Ramos (cell line): ENCODE measurements at regions not wholly inside any gene's neighbourhood (a gene's known extent, or its start where the extent isn't known, plus 50 kb on each side); places are given as distances from the start of the nearest gene placed in this dataset.

ENCODE experiments used
- in situ Hi-C: fragments of 300-500 bp; cut with MboI; formaldehyde crosslinking; loops from one replicate; pipeline ENCODE4 v1.14.3; 2022; ENCODE audit warnings: low sequenced_read_pairs; ENCODE audit not compliant: unreplicated experiment

DNA sequence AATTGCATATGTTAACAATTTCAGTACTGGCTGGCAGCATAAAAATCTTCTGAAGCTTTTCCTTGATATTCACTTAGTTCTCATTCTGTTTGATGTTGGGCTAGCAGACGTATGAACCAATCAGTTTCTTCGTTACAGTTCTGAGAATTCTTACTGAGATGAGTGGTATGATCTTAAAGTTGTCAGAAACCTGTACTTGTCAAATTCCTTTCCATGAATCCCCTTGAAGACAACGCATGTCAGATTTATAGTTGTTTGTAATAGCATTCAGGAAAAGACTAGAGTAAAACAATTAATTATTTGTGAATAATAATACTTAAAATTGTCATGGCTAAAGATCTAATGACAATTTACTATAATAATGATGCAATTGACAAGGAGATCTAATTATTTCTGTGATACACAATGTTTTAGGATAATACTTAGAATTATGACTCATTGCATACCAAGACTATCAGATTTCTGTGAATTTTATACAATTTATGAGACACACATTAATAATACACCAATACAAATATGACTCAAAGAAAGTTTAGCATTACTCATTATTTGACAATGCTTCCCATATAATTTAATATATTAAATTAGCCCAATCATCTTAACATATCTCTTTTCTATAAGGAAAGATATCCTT lies 447.2 kb downstream of the RFC3 start:
- in situ Hi-C loops, result no loop called here

DNA sequence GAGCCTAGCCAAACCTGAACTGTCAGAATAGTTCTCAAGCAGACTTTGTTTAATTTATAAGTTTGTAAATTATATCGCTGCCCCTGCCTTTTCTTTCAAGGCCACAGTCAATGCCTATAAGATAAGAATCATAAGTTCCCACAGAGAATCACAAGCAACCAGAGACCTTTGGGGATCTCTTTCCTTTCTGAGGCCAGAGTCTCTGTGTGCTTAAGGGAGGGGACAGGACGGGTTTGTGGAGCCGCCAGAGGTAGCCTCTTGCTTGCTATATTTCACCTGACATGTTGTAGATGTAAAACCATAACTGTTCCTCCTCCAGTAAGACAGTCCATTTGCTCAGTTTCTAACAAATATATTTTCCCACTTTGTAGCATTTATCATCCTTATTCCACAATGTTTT lies 458.8 kb downstream of the RFC3 start:
- in situ Hi-C loops, result no loop called here

DNA sequence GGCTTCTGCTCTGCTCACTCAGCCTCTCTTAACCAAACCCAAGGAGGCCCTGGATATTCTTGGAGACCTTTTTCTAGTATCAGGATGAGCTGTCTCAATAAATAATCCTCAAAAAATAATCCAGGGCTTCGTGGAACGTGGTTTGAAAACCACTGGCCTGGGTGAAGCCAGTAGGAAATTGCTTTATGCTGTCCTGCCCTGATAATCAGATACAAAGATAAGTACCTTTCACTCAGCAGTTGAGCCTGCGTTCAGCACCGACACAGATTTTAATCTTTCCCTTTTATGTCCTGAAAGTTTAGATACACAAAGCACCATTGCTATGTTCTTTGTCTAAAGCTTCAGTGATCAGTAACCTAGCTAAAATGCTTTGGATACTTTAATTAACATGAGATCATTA lies 460.0 kb downstream of the RFC3 start:
- in situ Hi-C loops, result no loop called here

DNA sequence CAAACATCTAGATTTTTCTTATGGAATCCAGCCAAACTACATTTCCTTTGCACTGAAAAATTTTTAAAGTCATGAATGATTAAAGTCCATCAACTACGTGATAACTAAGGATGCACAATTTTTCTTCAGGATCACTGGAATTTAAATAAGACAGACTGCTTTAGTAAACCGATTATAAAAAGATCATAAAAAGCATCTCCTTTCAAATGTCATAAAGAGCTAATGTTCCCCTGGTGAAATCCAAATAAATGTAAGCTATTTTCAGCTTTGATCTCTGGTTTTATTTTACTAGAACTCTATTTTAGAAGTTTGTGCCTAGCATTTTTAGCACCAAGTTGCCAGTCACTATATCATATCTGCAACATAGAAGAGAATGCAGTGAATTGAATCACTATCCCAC lies 460.8 kb downstream of the RFC3 start:
- in situ Hi-C loops, result no loop called here

DNA sequence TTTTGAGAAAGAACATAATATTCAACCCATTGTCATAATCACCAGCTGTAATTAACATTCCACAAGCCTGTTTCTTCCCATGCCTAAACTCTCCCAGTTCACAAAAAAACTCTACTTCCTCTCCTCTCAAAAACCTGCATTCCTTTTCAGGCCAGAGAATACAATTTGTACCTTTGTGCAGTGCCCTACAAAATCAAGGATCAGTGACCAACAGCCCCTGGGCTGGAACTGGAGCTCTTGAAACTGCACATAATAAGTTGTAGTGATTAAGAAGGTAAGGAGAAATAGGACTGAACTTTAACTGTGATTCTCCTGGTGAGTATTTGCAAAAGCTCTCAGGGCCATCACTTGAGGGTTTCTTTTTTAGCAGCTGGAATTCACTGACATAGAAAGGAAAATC lies 472.7 kb downstream of the RFC3 start:
- in situ Hi-C loops, result no loop called here

DNA sequence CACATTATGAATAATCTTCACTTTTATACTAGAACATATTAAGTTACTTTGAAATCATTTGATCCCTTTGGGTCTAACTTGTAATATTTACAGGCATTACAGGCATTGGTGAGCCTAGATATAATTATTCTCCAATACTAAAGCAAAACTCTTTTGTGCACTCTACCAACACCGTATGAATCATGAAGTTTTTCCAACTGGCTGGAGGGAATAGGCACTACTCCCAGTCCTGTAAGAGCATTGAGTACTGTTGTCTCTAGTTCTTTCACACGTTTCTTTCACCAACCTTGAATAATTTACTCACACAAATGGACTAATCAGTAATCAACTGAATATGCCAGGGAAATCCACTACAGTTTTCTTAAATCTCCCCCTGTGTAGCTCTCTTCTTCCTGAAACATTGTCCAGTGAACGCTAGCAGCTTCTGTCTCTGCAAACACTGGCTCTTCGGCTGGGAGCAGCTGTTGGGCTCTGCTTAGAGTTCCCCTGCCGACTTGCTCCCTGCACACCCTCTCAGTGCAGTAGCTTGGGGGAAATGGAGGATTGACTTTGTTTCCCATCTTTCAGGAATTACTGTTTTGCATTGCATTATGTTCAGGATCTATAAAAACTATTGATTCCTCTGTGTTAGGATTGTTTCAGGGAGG lies 476.7 kb downstream of the RFC3 start:
- in situ Hi-C loops, result no loop called here

DNA sequence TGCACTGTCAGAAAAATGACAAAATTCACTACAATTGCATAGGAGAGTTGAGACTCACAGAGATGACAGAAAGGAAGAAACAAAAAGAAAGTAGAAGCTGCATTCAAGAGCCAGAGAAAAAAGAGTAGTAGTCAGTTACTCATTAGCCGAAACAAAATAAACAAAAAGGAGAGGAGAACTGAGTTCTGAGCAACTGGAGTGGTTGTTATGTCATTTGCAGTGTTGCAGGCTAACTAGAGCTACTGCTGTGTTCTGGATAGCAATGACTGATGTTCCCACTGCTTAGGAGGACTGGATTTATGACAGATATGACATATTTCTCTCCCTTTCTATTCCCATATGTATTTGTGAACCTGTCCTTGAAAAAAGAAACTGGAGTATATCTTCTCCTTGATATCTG lies 482.6 kb downstream of the RFC3 start:
- in situ Hi-C loops, result no loop called here

DNA sequence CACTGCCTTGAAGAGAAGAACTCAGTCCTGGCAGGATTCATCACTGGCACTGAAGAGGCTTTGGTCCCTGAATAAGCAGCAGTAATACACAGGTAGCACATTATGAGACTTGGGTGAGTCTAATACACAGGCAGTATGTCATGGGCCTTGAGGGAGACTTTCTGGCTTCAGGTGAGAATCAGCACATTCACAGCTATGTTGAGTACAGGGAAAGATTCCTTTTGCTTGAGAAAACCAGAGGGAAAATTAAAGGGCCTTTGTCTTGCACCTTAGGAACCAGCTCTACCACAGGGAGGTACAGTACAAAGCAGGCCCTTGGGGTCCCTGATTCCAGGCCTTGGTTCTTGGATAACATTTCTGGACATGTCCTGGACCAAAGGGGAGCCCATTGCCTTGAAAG lies 484.6 kb downstream of the RFC3 start:
- in situ Hi-C loops, result no loop called here

DNA sequence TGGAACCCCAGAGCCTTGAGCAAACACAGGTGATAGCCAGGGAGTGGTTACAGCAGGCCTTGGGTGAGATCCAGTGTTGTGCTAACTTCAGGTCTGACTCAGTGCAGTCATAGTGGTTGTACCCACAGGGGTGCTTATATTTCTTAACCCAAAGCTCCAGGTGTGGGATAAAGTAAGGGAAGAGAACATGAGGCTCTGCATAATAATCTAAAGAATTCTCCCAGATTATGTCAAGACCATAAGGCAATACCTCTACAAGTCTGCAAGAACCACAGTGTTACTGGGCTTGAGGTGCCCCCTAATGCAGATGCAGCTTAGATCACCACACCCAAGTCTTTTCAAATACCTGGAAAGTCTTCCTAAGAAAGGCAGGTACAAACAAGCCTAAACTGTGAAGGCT lies 485.4 kb downstream of the RFC3 start:
- in situ Hi-C loops, result no loop called here

DNA sequence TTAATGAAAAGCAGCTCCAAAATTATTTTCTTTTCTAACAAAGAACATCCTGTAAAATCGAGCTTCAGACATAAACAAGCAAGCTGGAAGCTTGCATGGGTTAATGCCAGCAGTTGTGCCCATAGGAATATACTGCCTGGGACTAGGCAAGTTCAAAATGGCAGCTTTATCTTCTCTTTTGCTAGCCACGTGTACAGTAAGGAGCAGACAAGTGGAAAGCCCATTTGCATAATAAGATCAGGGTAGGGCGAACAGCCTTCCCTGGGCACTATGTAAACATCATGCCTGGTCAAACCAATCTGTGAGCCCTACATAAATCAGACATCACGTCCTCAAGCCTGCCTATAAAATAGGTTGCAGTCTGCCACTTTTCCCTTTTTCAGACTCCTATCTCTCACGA lies 489.7 kb downstream of the RFC3 start:
- in situ Hi-C loops, result no loop called here

DNA sequence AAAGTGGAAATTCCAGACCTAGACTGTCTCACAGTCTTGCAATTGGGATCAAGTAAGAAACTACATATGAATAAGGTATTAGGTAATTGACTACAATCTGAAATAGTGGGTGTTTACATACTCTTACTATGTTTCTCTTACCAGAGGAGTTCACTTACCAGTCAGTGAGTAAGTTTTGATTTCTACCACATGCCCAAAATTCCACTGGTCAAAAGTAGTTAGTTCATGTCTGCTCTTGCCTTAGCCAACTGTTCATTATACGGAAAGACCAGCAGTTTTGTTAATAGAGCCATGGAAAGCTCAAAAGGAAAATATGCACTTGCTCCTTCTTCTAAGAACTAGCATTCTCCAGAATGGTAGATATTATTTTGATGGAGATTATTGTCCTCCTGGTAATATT lies 490.8 kb downstream of the RFC3 start:
- in situ Hi-C loops, result no loop called here

DNA sequence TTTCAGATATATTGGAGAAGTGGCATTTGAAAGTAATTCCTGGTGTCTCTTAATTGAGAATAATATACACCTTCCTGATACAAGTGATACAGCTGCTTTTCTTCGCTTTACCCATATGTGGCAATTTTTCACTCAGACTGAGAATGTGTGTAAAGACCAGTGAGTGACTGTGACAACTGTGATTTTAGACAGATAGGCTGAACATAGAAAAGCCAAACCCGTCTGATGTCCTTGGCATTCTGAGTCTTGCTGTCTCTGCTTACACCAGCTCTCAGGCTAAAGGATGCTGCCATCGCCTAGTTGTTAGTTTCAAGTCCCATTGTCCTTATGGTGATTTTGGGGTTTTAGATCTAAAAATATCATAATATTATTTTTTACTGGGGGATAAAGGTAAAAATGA lies 492.6 kb downstream of the RFC3 start:
- in situ Hi-C loops, result no loop called here

DNA sequence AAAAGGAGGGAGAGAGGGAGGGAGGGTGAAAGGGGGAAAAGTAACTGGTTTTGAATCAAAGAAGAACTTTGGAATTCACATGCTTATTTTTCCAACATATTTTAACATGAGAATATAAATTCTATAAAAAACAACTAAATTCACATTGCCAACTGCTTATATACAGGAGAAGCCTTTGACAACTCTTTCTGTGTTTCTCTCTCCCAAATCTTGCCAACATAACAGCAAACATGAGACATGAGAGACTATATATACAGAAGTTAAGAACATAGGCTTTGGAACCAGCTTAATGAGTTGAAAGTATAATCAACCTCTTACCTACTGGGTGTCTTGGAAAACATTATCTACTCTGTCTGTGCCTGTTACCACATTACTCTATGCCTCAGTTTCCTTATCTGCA lies 493.3 kb downstream of the RFC3 start:
- in situ Hi-C loops, result no loop called here

DNA sequence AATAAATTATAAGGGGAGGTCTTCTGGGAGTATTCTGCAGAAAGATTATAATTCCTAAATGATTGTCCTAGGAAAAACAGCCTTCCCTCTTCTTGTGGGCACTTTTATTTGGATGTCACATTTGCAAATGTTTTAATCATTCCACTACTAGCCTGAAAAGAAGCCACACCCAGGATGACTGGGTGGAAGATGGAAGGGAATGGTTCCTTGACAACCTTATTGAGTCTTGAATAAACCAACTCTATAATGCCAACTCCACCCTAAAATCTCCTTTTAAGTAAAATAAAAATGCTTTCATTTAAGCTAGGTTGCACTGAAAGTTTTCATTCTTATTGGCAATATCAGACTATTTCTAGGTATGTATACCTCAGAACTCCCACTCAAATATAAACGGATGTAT lies 494.6 kb downstream of the RFC3 start:
- in situ Hi-C loops, result no loop called here

DNA sequence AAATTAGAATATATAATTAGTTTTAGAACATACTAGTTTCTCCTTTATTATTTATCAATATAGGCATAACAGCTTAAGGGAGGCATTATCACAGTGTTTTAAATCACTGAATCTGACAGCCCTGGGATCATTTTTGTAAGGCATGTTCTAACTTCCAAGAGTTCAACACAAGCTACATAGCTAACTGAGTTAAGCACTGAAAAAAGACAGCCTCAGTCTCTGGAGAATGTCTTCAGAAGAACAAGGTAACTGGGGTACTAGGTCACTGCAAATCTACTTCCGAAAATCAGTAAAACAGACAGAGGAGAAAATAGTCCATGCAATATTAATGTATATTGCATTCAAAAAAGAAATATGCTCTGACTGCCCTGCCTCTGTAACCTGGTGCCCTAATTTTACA lies 502.1 kb downstream of the RFC3 start:
- in situ Hi-C loops, result no loop called here

DNA sequence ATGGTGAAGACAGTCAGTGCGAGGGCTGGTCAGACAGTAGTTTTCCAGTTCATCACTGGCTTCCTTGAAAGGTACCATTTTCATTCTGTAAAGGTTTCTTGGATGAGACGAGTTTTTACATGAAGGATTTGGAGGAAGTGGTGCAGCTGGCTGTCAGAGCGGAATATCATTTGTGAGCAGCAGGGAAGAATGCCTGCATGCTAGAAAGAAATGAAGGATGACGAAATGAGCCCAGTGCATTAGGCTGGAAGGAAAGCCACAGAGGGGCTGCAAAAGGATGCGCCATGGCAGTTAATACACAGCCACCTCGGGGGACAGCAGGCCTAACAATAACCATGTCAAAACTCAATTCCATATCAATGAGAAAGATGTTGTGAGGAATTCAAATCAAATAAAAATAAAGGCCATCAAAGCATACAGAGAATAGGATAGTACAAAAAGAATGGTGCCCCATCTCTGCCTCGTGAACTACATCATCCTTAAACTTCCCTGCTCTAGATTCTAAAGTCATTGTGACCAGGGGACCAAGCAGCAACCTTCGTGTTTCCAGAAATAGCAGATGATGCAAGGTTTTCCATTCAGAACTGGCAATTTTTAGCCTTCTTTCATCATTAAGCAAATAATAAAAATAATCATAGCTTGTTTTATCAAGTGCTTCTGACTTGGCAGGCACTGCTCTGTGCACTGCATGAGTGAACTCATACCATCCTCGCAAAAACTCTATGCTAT lies 504.2 kb downstream of the RFC3 start:
- in situ Hi-C loops, result no loop called here

DNA sequence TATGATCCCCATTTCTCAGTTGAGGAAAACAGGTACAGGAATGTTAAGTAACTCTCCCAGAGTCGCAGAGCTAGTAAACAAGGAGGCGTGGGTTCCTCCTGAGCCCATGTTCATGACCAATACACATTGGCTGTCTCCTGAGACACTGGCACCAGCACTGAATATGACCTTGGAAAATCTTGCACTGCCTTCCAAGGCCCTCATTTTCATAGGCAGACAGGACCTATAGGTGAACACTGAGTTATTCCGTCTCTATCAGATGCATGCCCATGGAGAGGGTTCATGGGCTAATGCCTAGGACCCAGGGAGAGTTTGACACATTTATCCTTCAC lies 504.8 kb downstream of the RFC3 start:
- in situ Hi-C loops, result no loop called here

DNA sequence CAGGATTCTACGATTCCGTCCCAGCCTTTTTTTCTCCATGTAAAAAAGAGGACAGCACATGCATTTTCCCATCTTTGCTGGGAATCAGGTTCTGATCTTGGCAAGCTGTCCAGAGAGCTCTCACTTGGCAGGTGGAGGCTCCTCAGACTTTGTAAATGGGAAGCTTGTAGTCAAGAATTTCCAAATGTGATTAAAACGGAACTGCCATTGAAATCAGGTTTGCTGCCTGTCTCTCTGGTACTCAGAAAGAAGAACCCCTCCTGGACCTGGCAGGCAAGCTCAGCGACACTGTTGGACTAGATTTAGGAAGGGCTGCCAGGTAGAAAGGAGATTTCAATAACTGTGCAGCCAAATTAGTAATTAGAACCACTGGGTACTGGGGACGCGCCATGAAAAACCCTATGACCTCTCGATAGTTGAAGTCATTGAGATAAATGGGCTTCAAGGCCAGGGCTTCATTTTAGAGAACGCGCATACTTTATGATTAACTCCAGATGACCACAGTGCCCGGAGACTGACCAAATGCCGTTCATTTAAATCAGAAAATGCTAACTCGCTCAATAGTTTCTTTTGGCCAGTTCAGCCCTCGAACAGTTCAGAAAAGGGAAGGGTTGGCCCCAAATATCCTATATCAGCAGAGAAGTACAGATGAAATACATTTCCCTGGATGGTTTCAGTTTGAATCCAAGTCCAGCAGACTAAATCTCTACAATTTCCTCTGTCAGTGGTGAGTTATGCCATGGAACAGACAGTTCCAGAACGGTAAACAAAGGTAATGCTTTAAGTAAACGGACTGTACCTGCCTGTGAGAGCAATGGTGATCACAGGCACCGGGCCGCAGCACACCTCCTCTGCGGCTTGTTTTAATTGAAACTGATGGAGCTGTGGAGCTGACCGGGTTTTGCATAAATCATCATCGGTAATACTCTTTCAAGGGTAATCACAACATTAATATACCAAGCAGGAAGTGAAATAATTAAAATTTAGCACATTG lies 517.4 kb downstream of the RFC3 start:
- in situ Hi-C loops, result no loop called here

DNA sequence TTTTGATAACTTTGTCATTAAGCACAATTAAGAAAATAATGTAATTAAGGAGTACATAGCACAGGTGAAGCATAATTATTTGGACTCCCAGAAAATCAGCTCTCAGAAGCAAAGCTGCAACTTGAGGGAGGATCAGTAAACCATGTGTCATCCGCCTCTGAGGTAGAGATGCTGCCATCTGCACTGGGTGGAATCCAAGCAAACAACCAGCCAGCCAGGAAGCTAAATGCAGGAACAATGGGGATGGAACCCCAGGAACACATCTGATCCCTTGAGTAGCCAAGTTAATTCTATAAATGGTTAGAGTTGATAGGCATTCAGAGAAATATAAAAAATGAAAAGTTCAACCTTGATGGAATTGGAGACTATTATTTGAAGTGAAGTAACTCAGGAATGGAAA lies 520.2 kb downstream of the RFC3 start:
- in situ Hi-C loops, result no loop called here

DNA sequence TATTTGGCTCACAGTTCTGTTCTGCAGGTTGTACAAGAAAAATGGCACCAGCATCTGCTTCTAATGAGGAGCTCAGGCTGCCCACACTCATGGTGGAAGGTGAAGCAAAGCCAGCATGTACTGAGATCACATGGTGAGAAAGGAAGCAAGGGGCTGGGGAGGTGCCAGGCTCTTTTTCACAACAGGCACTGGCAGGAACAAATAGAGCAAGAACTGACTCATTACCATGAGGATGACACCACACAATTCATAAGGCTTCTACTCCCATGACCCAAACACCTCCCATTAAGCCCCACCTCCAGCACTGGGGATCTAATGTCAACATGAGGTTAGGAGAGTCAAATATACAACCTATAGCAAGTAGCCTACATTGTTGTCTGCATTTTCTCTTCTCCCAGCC lies 522.6 kb downstream of the RFC3 start:
- in situ Hi-C loops, result no loop called here

DNA sequence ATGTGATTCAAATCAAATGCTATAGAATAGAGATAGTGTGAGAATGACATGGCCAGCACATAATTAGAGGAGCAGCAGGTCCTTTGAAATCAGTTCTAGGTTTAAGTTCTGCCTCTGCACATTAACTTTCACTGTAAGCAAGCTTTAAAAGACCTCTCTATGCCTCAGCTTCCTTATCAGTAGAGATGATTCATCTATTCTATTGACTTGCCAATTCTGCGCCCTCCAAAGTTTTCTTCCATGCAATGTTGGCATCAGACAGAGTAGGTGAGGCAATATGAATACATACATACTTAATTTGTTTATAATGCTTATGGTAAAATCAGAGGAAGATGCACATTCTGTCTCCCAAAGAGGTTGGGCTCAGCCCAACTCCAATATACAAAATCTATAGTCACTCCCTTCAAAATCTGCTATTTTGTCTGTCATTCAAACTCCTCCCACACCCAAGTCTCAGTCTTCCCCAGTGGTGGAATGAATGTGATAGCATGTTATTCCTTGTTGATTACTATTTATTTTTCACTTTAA lies 525.5 kb downstream of the RFC3 start:
- in situ Hi-C loops, result no loop called here
